ENCODE measurements at regions not wholly inside any gene's neighbourhood (a gene's known extent, or its start where the extent isn't known, plus 50 kb on each side); places are given as distances from the start of the nearest gene placed in this dataset.
A peak's percentile ranks its signal among the peaks of the same experiment; 100 is the strongest.

DNA sequence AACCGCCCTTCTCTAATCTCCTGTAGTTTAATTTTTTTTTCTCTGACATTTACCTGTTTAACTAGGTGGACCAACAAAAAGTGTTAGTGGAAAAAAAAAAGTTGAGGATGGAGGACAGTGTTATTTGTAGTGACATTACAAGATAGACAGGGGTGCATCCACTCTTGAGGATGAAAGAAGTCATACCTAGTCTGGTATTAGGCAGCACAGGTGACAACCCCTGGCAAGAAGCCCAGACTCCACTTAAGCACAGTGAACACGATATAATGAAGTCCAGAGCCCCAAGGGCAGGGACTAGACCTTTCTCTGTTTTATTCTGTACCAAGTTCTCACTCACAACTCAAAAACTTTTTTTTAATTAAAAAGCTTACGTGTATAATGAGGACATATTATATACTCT lies 268.4 kb downstream of the GPR37 start:
- no peak for DNase-seq

DNA sequence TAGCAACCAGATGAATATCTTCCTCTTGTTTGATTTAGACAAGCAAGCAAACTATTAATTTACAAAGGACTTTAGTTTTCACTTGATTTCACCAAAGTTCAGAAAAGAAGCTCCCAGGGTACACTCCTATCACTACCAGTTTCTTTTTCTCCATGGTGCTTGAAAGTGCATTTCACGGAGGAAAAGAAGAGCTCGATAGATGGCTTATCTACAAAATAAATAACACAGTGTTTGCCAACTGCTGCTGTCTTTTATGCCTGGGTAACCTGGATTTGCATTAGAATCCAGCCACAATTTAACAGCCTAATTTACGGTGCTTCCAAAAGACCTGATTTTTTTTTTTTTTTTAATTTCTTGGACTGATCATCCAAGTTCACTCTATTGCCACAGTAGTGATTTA lies 275.7 kb downstream of the GPR37 start:
- no peak for DNase-seq

DNA sequence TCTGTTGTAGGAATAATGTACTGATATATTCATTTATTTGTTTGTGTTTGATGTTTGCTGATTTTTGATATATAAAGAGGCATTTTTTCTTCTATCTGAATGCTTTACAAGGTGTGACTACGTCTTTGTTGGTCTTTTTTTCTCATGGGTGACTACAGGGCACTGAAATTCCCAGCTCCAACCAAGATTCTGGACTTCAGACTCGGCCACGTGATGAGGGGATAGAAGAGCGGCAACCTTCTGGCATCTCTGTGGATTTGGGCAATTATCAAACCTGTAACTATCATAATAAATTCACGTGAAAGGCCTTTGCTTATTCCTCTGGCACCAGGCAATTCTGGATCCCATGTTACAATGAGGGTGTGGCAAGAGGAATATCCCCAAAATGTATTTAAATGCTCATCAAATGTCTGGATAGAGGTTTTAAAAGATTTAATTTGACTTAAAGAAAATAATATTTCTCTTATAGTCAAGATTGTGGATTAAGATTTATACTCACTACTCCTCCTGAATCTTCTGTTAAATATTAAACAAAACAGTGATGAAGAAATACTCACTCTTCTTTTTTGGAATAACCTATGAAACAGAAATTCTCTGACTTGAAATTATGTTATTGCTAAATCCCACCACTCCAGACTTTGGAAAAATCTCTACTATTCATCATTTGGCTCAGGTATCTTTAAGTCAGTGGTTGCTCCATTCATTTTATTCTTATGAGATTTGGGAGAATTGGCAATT lies 276.3 kb downstream of the GPR37 start:
- no peak for DNase-seq

DNA sequence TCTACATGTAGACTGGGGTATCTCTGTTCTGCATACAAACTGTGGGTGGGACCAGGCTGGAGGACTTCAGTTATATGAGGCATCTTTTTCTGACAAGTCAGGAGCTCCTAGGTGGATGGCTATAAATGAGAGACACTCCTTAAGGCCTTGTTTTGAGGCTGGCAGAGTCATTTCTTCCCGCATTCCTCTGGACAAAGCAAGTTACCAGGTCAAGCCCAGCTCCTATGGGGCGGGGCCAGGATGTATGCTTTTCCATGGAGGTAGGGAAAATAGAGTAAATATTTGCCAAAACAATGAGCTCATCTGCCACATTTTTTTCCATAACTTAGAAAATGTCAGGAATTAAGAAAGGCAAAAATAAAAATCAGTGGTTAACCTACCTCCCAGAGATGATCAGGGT lies 283.4 kb downstream of the GPR37 start:
- DNase-seq, result no peak

DNA sequence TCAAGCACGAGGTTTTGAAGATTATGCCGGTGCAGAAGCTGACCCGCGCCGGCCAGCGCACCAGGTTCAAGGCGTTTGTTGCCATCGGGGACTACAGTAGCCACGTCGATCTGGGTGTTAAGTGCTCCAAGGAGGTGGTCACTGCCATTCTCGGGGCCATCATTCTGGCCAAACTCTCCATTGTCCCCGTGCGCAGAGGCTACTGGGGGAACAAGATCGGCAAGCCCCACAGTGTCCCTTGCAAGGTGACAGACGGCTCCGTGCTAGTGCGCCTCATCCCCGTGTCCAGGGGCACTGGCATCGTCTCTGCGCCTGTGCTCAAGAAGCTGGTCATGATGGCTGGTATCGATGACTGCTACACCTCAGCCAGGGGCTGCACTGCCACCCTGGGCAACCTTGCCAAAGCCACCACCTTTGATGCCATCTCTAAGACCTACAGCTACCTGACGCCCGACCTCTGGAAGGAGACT lies 284.7 kb downstream of the GPR37 start:
- DNase-seq, result no peak

DNA sequence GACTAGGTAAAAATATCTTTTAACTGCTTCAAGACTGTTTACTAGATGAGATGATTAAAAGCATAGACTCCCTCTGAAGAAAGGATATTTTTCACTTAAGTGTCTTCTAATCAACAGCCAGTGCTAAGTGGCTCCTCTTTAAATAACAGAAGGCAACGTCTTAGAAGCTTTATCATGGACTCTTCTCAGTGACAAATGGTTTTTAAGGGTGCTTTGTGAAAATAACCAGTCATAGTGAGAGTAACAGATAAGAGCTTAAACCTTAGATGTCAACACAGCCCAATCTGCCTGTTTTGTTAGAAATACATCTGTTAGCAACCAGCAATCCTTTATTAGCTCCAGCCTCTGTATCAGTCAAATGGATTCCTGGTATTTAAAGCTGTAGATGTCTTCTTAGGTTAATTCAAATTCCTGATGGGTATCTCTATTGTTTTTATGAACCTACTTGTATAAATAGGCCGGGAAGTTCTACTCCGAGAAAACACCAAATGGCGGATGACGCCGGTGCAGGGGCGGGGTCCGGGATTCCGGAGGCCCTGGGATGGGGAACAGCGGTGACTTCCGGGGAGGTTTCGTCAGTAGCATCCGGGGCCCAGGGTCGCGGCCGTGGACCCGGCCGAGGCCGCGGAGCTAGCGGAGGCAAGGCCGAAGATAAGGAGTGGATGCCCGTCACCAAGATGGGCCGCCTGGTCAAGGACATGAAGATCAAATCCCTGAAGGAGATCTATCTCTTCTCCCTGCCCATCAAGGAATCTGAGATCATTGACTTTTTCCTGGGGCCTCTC lies 285.4 kb downstream of the GPR37 start:
- DNase-seq, result no peak

DNA sequence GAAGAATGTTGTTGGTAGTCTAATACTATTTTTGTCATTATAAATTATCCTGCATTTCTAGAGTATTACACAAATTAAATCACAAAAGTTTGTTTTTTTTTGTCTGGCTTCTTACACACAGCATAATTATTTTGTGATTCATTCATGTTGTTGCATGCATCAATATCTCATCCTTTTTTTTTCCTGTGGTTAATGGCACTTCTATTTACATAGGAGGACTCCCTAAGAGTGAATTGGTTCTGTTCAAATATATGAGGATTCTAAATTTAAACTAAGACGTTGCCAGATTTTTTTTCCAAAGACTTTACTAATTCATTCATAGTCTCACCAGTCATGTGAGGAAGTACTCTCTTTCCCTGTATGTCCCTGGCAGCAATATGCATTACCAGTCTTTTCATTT lies 303.3 kb downstream of the GPR37 start:
- DNase-seq, result no peak

DNA sequence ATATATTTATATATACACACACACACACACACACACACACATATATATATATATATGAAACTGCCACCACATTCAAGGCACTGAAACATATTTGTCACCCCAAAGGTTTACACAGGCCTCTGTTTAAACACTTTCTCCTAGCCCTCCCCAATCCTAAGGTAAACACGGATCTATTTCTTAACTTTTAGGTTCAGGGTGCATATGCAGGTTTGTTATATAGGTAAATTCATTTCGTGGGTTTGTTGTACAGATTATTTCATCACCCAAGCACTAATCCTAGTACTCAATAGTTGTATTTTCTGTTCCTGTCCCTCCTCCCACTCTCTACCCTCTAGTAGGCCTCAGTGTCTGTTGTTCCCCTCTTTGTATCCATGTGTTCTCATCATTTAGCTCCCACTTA lies 305.0 kb downstream of the GPR37 start:
- no peak for DNase-seq

DNA sequence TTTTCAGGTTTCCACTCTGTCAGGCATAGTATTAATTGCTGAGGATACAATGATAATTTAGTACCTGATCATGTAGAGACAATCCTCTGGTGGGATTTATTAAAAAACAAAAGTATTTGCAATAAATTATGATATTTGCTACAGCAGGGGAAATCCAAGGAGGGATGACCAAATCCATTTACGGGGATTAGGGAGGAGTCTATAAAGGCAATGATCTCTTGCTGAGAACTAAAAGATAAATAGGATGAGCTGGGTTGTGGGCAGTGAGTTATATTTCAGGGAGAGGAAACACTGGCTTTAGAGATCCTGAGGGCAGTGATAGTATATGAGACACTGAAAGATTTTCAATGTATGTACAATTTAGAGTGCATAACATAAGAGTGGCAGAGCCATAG lies 305.5 kb downstream of the GPR37 start:
- DNase-seq, result no peak

DNA sequence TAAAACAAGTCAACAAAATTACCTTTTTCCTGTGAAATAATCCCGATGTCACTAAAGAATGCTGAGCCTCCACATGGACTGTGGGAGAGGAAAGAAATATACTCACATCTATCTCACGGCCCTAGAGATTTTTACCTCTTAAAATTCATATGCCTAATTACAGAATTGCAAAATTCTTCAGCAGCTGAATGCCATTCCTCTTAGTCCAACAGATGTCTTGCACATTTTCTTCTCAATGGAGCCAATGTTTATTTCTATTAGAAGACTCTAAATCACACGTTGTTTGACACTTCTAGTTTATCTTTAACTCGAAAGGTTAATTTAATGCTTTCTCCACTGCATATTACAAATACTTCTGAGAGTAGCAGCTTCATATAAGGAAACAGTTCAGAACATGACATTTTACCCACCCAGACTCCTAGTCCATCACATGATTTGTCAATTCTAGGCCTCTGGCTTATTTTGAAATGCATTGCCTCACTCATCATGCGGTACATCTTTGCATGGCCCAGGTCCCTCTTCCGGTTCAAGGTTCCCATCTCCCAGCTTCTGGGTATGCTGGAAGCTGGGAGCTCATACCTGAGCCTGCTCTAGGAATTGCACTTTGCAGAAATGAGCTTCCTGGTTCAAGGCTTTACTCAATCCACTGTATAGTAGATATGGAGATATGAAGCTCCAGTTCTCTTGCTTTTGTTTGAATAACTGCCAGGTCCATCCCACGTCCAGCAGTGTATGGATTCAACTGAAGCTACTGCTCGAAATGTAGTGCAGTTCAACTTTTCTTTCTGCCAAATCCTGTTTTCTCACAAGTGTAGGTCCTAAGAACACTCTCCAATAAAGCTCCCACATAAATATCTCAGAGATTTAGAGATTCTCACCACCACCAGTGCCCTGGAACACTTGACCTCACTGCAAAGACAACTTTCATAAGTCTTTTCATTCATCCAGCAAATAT lies 306.2 kb downstream of the GPR37 start:
- DNase-seq, result peak; percentile 13

DNA sequence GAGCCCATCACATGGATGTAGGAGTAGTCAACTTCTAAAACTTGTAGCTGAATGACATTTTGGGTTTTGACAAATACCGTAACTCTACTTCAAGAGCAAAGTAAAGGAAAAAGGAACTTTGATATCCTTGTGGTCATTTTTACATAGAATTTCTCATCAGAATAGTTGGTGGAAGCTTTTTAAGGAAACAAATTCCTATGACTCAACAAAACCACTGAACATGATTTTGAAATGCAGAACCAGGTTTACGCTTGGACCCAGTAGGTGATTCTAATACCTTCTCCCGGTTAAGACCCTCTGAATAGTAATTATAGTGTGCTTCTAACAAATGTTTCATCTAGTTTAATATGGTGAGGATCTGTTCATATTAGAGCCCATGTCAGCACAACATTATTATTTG lies 307.8 kb downstream of the GPR37 start:
- DNase-seq, result no peak

DNA sequence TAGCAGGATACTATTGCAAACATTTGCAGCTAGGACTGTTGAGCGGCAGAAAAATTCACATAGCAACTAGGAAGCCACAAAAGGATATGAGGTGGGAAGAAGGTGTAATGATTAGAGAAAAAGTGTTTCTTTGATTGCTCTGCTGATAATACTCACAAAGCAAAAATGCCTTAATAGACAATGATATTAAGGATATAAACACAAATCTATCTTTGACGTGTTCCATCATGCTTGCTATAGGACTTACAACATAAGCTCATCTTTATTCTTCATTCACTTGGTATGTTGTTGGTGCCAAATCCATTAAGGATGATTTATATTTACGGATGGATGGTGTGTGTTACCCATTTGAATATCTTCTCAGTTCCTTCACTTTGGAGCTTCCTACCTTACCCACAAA lies 309.3 kb downstream of the GPR37 start:
- DNase-seq, result no peak

DNA sequence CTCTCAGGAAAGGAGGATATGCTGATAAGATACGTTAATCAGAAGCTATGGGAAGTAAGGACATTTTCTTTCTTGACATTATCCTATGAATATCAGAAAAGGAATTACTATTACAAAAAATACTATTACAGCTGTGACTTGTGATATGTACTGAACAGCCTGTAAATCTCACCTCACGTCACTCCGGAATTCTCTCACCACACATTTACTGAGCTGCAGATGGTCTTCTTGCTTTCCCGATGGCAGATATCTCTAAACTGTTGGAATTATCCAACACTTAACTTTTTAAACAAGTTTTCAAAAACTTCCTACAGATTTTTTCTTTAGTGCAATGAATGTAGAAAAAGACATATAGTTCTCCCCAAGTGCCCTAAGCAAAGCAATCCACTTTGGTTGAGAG lies 313.4 kb downstream of the GPR37 start:
- DNase-seq, result no peak

DNA sequence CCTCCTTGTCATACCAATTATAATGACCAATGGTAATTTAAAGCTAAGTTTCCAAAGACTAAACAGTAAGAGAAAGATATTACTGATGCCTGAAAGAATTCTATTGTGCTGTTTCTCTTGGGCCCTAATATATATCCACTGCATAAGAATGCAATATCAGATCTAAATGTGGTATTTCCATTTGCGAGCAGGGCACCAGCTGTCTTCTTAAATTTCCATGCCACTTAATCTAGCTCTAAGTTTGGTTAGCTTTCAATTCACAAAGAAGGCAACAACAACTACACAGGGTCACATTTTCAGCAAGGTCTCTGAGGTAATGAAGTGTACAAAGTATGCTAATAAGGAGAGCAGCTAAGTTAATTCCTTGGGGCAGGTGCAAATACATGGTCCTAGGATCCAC lies 315.7 kb downstream of the GPR37 start:
- DNase-seq, result no peak

DNA sequence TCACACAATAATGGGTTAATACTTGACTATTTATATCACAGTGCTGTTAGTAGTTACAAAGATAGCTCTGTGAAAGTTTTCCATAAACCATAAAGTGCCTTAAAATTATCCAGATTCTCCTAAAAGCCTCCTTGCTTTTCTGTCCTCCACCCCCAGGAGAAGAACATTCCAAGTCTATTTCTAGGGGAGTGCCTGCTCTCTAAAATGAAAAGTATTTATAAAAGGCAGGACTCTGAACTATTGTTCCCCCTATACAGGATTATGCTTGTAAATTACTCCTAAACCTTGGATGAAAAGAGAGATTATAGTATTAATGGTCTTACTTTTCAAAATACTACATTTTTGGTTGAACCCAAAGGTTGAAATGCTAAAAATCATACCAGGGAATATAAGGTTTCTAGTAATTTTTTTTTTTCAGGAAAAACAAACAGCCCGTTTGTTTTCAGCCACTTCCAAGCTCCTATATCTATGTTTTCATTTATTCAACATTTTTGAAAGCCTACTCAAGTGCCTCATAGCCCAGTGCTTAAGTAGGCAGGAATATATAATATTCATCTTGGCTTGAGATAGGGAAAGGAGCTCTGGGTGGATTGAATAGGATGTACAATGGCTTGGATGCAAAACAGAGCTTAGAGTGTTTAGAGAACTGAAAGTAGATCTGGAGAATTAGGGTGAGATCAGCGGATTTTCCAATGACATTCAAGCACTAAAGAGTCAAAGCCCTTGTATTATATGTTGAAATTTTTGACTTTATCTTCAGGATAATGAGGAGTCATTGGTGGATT lies 320.7 kb downstream of the GPR37 start:
- DNase-seq, result no peak

DNA sequence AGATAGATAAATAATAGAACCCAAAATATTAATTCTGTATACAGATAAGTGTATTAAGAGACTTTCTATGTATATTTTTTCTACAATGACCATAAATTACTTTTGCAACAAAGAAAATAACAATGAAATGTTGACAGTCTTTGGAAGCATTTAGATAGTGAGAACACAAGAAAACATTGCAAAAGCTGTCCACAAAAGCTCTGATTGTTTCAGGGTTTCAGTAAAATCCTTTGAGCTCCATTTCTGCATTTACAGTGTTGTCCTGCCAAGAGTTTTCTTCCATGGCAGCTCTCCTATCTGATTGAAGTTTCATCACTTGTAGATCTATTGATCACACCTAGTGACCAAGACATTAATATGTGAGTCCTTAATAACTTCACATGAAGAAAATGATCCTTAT lies 321.8 kb downstream of the GPR37 start:
- no peak for DNase-seq

DNA sequence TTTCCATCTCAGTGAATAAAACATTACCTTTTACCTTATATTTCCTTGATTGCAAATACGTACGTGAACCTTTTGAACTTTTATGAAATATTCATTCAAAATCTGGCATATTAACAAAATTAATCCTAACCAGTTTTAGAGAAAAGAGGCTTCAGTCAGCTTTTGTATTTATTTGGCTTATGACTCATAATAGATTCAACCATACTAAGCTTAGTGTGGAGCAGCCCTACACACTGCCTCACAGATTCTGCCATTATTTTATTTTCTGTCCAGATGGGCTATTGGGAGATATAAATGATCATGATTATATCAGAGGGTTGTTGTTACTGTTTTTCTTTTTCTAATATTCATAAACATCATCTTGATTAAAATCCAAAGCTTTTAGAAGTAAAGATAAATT lies 325.5 kb downstream of the GPR37 start:
- DNase-seq, result no peak

DNA sequence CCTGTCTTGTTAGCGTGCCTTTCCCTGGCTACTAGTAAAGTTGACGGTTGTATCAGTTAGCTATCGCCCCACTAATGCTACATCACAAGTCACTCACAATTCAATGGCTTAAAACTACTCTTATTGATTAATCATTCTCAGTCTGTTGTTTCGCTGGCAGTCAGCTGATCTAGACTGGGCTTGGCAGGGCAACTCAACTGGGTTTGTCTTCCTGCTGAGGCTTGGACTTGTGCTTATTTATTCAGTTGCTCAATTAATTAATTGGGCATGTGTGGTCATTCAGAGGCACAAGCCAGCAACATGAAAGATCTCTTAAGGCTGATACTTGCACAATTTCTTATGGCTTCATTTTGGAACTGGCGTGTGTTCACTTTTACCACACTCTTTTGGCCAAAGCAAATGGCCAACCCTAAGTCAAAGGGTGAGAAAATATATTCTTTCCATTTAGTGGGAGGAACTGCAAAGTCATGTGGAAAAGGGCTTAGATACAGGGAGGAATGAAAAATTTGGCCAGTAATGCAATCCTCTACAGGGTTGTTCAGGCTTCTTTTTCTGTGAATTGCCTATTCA lies 333.5 kb downstream of the GPR37 start:
- no peak for DNase-seq

DNA sequence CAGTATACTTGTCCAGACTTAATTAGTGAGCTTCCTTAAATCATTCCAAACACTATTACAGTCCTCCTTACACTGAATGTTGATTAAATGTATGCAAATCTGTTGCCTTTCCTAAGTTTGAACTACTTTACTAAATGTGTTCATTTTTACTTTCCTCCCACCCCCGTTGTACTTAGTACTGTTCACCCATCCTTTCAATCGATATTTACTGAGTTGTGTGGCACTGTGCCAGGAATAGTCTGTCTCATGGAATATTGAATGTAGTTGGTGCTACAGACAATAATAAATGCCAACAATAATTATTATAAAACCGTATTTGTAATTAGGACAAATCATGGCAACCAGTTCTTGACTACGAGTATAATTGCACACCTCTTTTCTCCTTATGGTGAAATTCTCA lies 335.7 kb downstream of the GPR37 start:
- no peak for DNase-seq

DNA sequence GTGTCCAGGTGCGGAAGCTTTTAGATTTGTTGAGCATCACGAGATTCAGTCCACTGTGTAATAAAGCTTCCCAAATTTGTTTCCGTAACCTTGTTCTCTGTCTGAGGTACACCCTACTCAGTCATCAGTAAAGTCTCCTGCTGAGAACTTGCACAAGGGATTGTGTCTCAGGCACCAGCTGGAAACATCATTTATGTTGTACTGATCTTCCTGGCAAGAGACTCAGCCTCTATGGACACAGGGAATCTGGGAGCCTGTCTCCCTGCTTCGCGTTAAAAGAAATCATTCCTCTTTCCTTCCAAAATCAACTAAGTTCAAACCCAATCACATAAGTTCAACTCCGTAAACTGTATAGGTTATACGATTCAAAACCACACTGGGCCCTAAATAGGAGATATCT lies 336.8 kb downstream of the GPR37 start:
- no peak for DNase-seq

DNA sequence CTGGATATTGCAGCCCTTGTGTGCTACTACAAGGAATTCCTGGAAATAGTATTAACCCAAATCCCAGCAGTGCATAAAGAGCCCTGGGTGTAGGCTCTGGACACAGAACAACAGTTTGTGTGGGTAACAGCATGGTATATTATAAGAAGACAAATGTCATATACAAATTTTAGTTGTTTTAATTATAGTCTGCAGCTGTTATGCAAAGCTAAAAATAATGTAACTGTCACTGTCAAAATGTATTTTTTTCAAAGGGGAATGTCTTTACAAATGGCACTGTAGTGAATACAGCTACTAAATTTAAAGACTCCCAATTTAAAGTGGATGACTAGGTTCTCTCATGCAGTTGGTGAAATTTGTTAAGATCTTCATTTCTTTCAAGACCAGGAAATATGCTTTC lies 339.0 kb downstream of the GPR37 start:
- no peak for DNase-seq

DNA sequence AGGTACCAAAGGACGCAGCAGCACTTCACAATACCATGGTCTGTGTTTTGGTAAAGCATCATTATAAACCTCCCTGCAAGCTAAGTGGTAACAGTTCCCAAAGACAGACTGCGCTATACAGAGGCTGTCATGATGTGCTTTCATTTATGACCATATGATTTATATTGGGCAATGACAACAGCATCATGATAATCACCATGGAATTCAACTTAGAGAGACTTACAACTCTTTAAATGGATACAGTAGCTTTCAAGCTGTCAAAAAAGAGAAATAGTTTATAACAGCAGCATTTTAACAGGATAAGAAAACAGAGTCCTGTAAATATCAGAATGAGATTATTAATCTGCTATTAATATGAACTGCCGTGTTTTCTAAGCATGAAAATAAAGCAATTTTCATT lies 341.7 kb downstream of the GPR37 start:
- DNase-seq, result no peak
